HL-60 (cell line): ENCODE measurements at regions not wholly inside any gene's neighbourhood (a gene's known extent, or its start where the extent isn't known, plus 50 kb on each side); places are given as distances from the start of the nearest gene placed in this dataset.

Experiments
- DNase-seq, 2 experiments: peaks; one replicate each; pipeline ENCODE4 v3.0.0-alpha.2; 2010 to 2020; ENCODE audit warnings: low read depth in 1 of 2, low spot score in 1 of 2
- H3K27ac ChIP-seq: fragments of 250-450 bp; sonication (Bioruptor Pico); replicated peaks from 2 replicates; pipeline ENCODE4 v1.5.1; 2020; ENCODE audit warnings: mild to moderate bottlenecking, moderate library complexity
- H3K27me3 ChIP-seq: fragments of 250-450 bp; sonication (Bioruptor Pico); 2 replicates; pipeline ENCODE4 v1.5.1; 2021; ENCODE audit warnings: mild to moderate bottlenecking, moderate library complexity; ENCODE audit not compliant: insufficient read depth, poor library complexity, severe bottlenecking
- H3K4me3 ChIP-seq: replicated peaks from 2 replicates; pipeline ENCODE4 v1.5.1; 2011; ENCODE audit warnings: mild to moderate bottlenecking, control low read depth, low read length; ENCODE audit not compliant: insufficient read depth
- CTCF ChIP-seq: IDR thresholded peaks from one replicate; pipeline ENCODE4 v1.5.1; 2011; ENCODE audit warnings: low read length, control low read depth, inconsistent platforms; ENCODE audit not compliant: insufficient read depth
- GABPA ChIP-seq: IDR thresholded peaks from 2 replicates; pipeline ENCODE4 v1.6.1; 2012; ENCODE audit warnings: low read depth
- POLR2AphosphoS5 ChIP-seq: IDR thresholded peaks from 2 replicates; pipeline ENCODE4 v1.6.1; 2012; ENCODE audit warnings: low read depth
- REST ChIP-seq: IDR thresholded peaks from 2 replicates; pipeline ENCODE4 v1.6.1; 2012; ENCODE audit warnings: low read depth; ENCODE audit not compliant: insufficient replicate concordance
- SPI1 ChIP-seq: IDR thresholded peaks from 2 replicates; pipeline ENCODE4 v1.6.1; 2012; ENCODE audit warnings: low read depth, mild to moderate bottlenecking, borderline replicate concordance

- TF ChIP-seq POLR2AphosphoS5, result no peak
- Histone ChIP-seq H3K4me3 (no peak overlapping the region), H3K27ac (no peak overlapping the region), H3K27me3 (peaks cover 1% of the 10 kb centered on the region)
- DNase-seq, result no peak
Measured at GRCh38 chr2:120531365-120531764, 185.4 kb downstream of the INHBB start.

GRCh38 chr2:120531863-120532600 lies 186.1 kb downstream of the INHBB start:
- H3K4me3 ChIP-seq, result no peak overlapping the region
- TF ChIP-seq GABPA, result no peak
- no peak for TF ChIP-seq CTCF
- no peak for TF ChIP-seq REST
- no peak for TF ChIP-seq SPI1
- TF ChIP-seq POLR2AphosphoS5, result no peak
- no peaks in the 10 kb centered on the region for H3K27me3 ChIP-seq

GRCh38 chr2:120533625-120534024 lies 187.7 kb downstream of the INHBB start:
- no peaks in the 10 kb centered on the region for H3K27me3 ChIP-seq
- TF ChIP-seq REST (no peak), CTCF (no peak), POLR2AphosphoS5 (no peak), SPI1 (no peak), GABPA (no peak)

More at GRCh38 chr2:120531863-120532600, 186.1 kb downstream of the INHBB start:
- no peak for DNase-seq
- H3K27ac ChIP-seq, result no peak overlapping the region

GRCh38 chr2:120534457-120534856 lies 188.5 kb downstream of the INHBB start:
- Histone ChIP-seq H3K4me3 (no peak overlapping the region), H3K27ac (no peak overlapping the region), H3K27me3 (no peaks in the 10 kb centered on the region)
- TF ChIP-seq CTCF (no peak), POLR2AphosphoS5 (no peak), SPI1 (no peak), GABPA (no peak)
- DNase-seq, result no peak

More at GRCh38 chr2:120533625-120534024, 187.7 kb downstream of the INHBB start:
- H3K4me3 ChIP-seq, result no peak overlapping the region
- H3K27ac ChIP-seq, result no peak overlapping the region
- no peak for DNase-seq
